A204.1 (cell line): ENCODE measurements at regions not wholly inside any gene's neighbourhood (a gene's known extent, or its start where the extent isn't known, plus 50 kb on each side); places are given as distances from the start of the nearest gene placed in this dataset.
"Not testable (repeated sequence)": the region's sequence is repeated elsewhere in the genome, so short reads cannot be mapped to it uniquely, and the experiment has no call there.

Source experiments
- FAIRE-seq: peaks from 2 replicates; lab custom pipeline; 2012; peaks lifted over from hg19 to GRCh38; lab: Jason Lieb, UNC

GRCh38 chr14:83719435-83719834 lies 1810.5 kb upstream of the FLRT2 start:
- not testable (repeated sequence) for FAIRE-seq

- no peak for FAIRE-seq
Measured at GRCh38 chr14:83733670-83734069, 1796.3 kb upstream of the FLRT2 start.

- FAIRE-seq, result no peak
Measured at GRCh38 chr14:83734431-83734830, 1795.5 kb upstream of the FLRT2 start.

- no peak for FAIRE-seq
Measured at GRCh38 chr14:83741269-83741668, 1788.7 kb upstream of the FLRT2 start.

GRCh38 chr14:83744224-83744623 lies 1785.7 kb upstream of the FLRT2 start:
- no peak for FAIRE-seq

- FAIRE-seq, result no peak
Measured at GRCh38 chr14:83744891-83745290, 1785.1 kb upstream of the FLRT2 start.

- FAIRE-seq, result no peak
Measured at GRCh38 chr14:83746336-83746735, 1783.6 kb upstream of the FLRT2 start.

GRCh38 chr14:83757916-83758315 lies 1772.0 kb upstream of the FLRT2 start:
- no peak for FAIRE-seq

GRCh38 chr14:83764656-83765599 lies 1765.0 kb upstream of the FLRT2 start:
- no peak for FAIRE-seq

GRCh38 chr14:83777516-83777915 lies 1752.4 kb upstream of the FLRT2 start:
- FAIRE-seq, result no peak

GRCh38 chr14:83779266-83779665 lies 1750.7 kb upstream of the FLRT2 start:
- no peak for FAIRE-seq

- no peak for FAIRE-seq
Measured at GRCh38 chr14:83780321-83780720, 1749.6 kb upstream of the FLRT2 start.

- FAIRE-seq, result no peak
Measured at GRCh38 chr14:83798421-83798820, 1731.5 kb upstream of the FLRT2 start.

- no peak for FAIRE-seq
Measured at GRCh38 chr14:83799233-83799632, 1730.7 kb upstream of the FLRT2 start.

GRCh38 chr14:83814896-83815295 lies 1715.0 kb upstream of the FLRT2 start:
- no peak for FAIRE-seq

- no peak for FAIRE-seq
Measured at GRCh38 chr14:83816761-83817160, 1713.2 kb upstream of the FLRT2 start.

- no peak for FAIRE-seq
Measured at GRCh38 chr14:83825843-83826242, 1704.1 kb upstream of the FLRT2 start.

GRCh38 chr14:83826838-83827237 lies 1703.1 kb upstream of the FLRT2 start:
- FAIRE-seq, result no peak

- no peak for FAIRE-seq
Measured at GRCh38 chr14:83827383-83827782, 1702.6 kb upstream of the FLRT2 start.

- FAIRE-seq, result no peak
Measured at GRCh38 chr14:83828406-83828805, 1701.5 kb upstream of the FLRT2 start.

GRCh38 chr14:83830316-83830715 lies 1699.6 kb upstream of the FLRT2 start:
- FAIRE-seq, result no peak

- no peak for FAIRE-seq
Measured at GRCh38 chr14:83838226-83838625, 1691.7 kb upstream of the FLRT2 start.

GRCh38 chr14:83842547-83842946 lies 1687.4 kb upstream of the FLRT2 start:
- FAIRE-seq, result no peak

- FAIRE-seq, result no peak
Measured at GRCh38 chr14:83847102-83847501, 1682.8 kb upstream of the FLRT2 start.
